MM.1S (cell line): ENCODE measurements at regions not wholly inside any gene's neighbourhood (a gene's known extent, or its start where the extent isn't known, plus 50 kb on each side); places are given as distances from the start of the nearest gene placed in this dataset.

ENCODE experiments used
- DNase-seq: peaks from one replicate; pipeline ENCODE4 v3.0.0-alpha.2; 2015
- H2AFZ ChIP-seq: fragments of 300-600 bp; sonication (generic); 2 replicates; pipeline ENCODE4 v1.6.0; 2016; ENCODE audit warnings: antibody characterized with exemption, low read length
- H3F3A ChIP-seq: fragments of 300-600 bp; sonication (generic); 2 replicates; pipeline ENCODE4 v1.6.1; 2016; ENCODE audit warnings: mild to moderate bottlenecking, antibody characterized with exemption, low read length, moderate library complexity, mixed read lengths; ENCODE audit not compliant: insufficient read depth
- H3K27ac ChIP-seq: fragments of 300-600 bp; sonication (generic); 2 replicates; pipeline ENCODE4 v1.5.1; 2016; ENCODE audit warnings: mild to moderate bottlenecking, low read length
- H3K27me3 ChIP-seq: fragments of 300-600 bp; sonication (generic); replicated peaks from 2 replicates; pipeline ENCODE4 v1.6.0; 2016; ENCODE audit warnings: low read length; ENCODE audit not compliant: insufficient read depth
- H3K36me3 ChIP-seq: fragments of 300-600 bp; sonication (generic); replicated peaks from 2 replicates; pipeline ENCODE4 v1.6.1; 2016; ENCODE audit warnings: mild to moderate bottlenecking, low read length, mixed read lengths; ENCODE audit not compliant: insufficient read depth
- H3K4me1 ChIP-seq: fragments of 300-600 bp; sonication (generic); 2 replicates; pipeline ENCODE4 v1.6.1; 2016; ENCODE audit warnings: low read length, mixed read lengths
- H3K4me2 ChIP-seq: fragments of 300-600 bp; sonication (generic); 2 replicates; pipeline ENCODE4 v1.6.0; 2016; ENCODE audit warnings: low read depth, low read length
- H3K4me3 ChIP-seq: fragments of 300-600 bp; sonication (generic); 2 replicates; pipeline ENCODE4 v1.5.1; 2016; ENCODE audit warnings: low read length, mixed read lengths
- H3K79me2 ChIP-seq: fragments of 300-600 bp; sonication (generic); 2 replicates; pipeline ENCODE4 v1.6.1; 2016; ENCODE audit warnings: mixed run types, low read length, mixed read lengths
- H3K9ac ChIP-seq: fragments of 300-600 bp; sonication (generic); 2 replicates; pipeline ENCODE4 v1.6.1; 2016; ENCODE audit warnings: low read length, mixed read lengths
- H3K9me2 ChIP-seq: fragments of 300-600 bp; sonication (generic); replicated peaks from 2 replicates; pipeline ENCODE4 v1.6.1; 2016; ENCODE audit warnings: mild to moderate bottlenecking, low read length, mixed read lengths; ENCODE audit not compliant: insufficient read depth
- H3K9me3 ChIP-seq: fragments of 300-600 bp; sonication (generic); replicated peaks from 2 replicates; pipeline ENCODE4 v1.6.1; 2016; ENCODE audit warnings: mild to moderate bottlenecking, low read length, mixed read lengths; ENCODE audit not compliant: insufficient read depth
- H4K20me1 ChIP-seq: fragments of 300-600 bp; sonication (generic); 2 replicates; pipeline ENCODE4 v1.6.1; 2016; ENCODE audit warnings: mild to moderate bottlenecking, low read length, moderate library complexity, mixed read lengths; ENCODE audit not compliant: insufficient read depth
- CTCF ChIP-seq: fragments of 300-600 bp; sonication (generic); IDR thresholded peaks from 2 replicates; pipeline ENCODE4 v1.5.1; 2016; ENCODE audit warnings: antibody characterized with exemption, low read length, mixed read lengths
- EZH2 ChIP-seq: fragments of 300-600 bp; sonication (generic); optimal IDR thresholded peaks from 2 replicates; pipeline ENCODE3; 2017; ENCODE audit warnings: low read depth, mild to moderate bottlenecking, antibody characterized with exemption, low read length, mixed read lengths
- EZH2phosphoT487 ChIP-seq: fragments of 300-600 bp; sonication (generic); IDR thresholded peaks from 2 replicates; pipeline ENCODE4 v1.6.1; 2018; ENCODE audit warnings: antibody characterized with exemption, low read length

GRCh38 chr1:5161372-5161771 lies 507.0 kb downstream of the AJAP1 start:
- H3K9me2 ChIP-seq = no peaks in the 10 kb centered on the region
- TF ChIP-seq CTCF = no peak
- TF ChIP-seq EZH2phosphoT487 = no peak
- no peak for TF ChIP-seq EZH2
- H2AFZ ChIP-seq = no peak overlapping the region
- DNase-seq = no peak
- H3K27ac ChIP-seq = no peak overlapping the region
- H3K4me2 ChIP-seq = no peak overlapping the region
- no peak overlapping the region for H3K4me3 ChIP-seq
- H3K9ac ChIP-seq = no peak overlapping the region
- no peaks in the 10 kb centered on the region for H3F3A ChIP-seq
- H3K4me1 ChIP-seq = no peaks in the 10 kb centered on the region
- peaks cover 50% of the 10 kb centered on the region for H3K27me3 ChIP-seq
- no peaks in the 10 kb centered on the region for H4K20me1 ChIP-seq
- H3K9me3 ChIP-seq = no peaks in the 10 kb centered on the region
- H3K79me2 ChIP-seq = no peaks in the 10 kb centered on the region
- no peaks in the 10 kb centered on the region for H3K36me3 ChIP-seq

GRCh38 chr1:5157175-5157574 lies 502.8 kb downstream of the AJAP1 start:
- Histone ChIP-seq H3K9me3 (no peaks in the 10 kb centered on the region), H3K9ac (no peak overlapping the region), H3K4me3 (no peak overlapping the region), H3K27ac (no peak overlapping the region), H3K4me2 (no peak overlapping the region), H2AFZ (no peak overlapping the region), H4K20me1 (no peaks in the 10 kb centered on the region), H3K36me3 (no peaks in the 10 kb centered on the region), H3K79me2 (no peaks in the 10 kb centered on the region), H3K9me2 (no peaks in the 10 kb centered on the region), H3F3A (no peaks in the 10 kb centered on the region), H3K4me1 (no peaks in the 10 kb centered on the region), H3K27me3 (peaks cover 36% of the 10 kb centered on the region)
- TF ChIP-seq EZH2phosphoT487 (no peak), CTCF (no peak), EZH2 (no peak)
- DNase-seq = no peak

GRCh38 chr1:5156416-5157120 lies 502.2 kb downstream of the AJAP1 start:
- Histone ChIP-seq H3K9ac (no peak overlapping the region), H3K4me2 (no peak overlapping the region), H3K36me3 (no peaks in the 10 kb centered on the region), H2AFZ (no peak overlapping the region), H3K9me3 (no peaks in the 10 kb centered on the region), H3K4me1 (no peaks in the 10 kb centered on the region), H3K4me3 (no peak overlapping the region), H3K27me3 (peaks cover 34% of the 10 kb centered on the region), H3F3A (no peaks in the 10 kb centered on the region), H4K20me1 (no peaks in the 10 kb centered on the region), H3K79me2 (no peaks in the 10 kb centered on the region), H3K9me2 (no peaks in the 10 kb centered on the region), H3K27ac (no peak overlapping the region)
- TF ChIP-seq EZH2 = no peak
- no peak for TF ChIP-seq CTCF
- TF ChIP-seq EZH2phosphoT487 = no peak
- no peak for DNase-seq
